HCT116 (cell line): ENCODE measurements at regions not wholly inside any gene's neighbourhood (a gene's known extent, or its start where the extent isn't known, plus 50 kb on each side); places are given as distances from the start of the nearest gene placed in this dataset.

Source experiments
- ATAC-seq: fragments of 200-7000 bp; cut with Tn5 transposase; 2 replicates; pipeline ENCODE4 v1.9.1; 2020; ENCODE audit warnings: mild to moderate bottlenecking, moderate library complexity
- BruUV-seq: library from RNA; stranded (reverse); fragments of 400-500 nt; replicated peaks from 2 replicates; lab custom pipeline; 2021; lab: Mats Ljungman, UMichigan
- CTCF ChIA-PET: fragments of 300-600 bp; sonication (Branson Sonifier 250); formaldehyde crosslinking; loops from one replicate; lab custom pipeline; 2021; ENCODE audit warnings: antibody characterized with exemption; lab: Charles Lee
- POLR2A ChIA-PET: fragments of 300-600, 350-600 bp; sonication (Branson Sonifier 250); formaldehyde crosslinking; loops from one replicate; lab custom pipeline; 2021; ENCODE audit warnings: antibody characterized with exemption; lab: Charles Lee
- RAD21 ChIA-PET, 2 experiments: fragments of 300-600 bp; sonication (Branson Sonifier 250); formaldehyde crosslinking; loops; one replicate each; lab custom pipeline; 2023; ENCODE audit warnings: low total read pairs in 2 of 2; ENCODE audit not compliant: uncharacterized antibody in 2 of 2, unreplicated experiment in 2 of 2, low non-redundant PET in 1 of 2; lab: Charles Lee
- DNase-seq: peaks from one replicate; pipeline ENCODE4 v3.0.0-alpha.2; 2010; ENCODE audit warnings: low read depth, low spot score
- H2AFZ ChIP-seq: fragments of 200-600 bp; shearing (Covaris generic), sonication (generic); 2 replicates; pipeline ENCODE4 v1.6.1; 2017; ENCODE audit warnings: low read depth, mixed run types, mixed read lengths, antibody characterized with exemption, low read length; ENCODE audit not compliant: poor library complexity, severe bottlenecking
- H3K27ac ChIP-seq: 2 replicates; pipeline ENCODE4 v1.5.1; 2012; ENCODE audit warnings: low read depth, low read length
- H3K27me3 ChIP-seq: fragments of 200-600 bp; sonication (generic); 2 replicates; pipeline ENCODE4 v1.6.1; 2016; ENCODE audit warnings: mixed run types, low read length, mixed read lengths; ENCODE audit not compliant: insufficient read depth
- H3K36me3 ChIP-seq, 2 experiments: fragments of 200-500 bp in 1 of 2; fragments of 200-600 bp in 1 of 2; sonication (Bioruptor generic) in 1 of 2; sonication (generic) in 1 of 2; 2 replicates each; pipeline versions ENCODE4 v1.5.1 to v1.6.1; 2014 to 2016; ENCODE audit warnings: low read length in 2 of 2, inconsistent platforms in 1 of 2, mixed read lengths in 1 of 2, mixed run types in 1 of 2; ENCODE audit not compliant: insufficient read depth in 2 of 2, control insufficient read depth in 1 of 2
- H3K4me1 ChIP-seq, 2 experiments: fragments of 200-600 bp in 1 of 2; sonication (generic) in 1 of 2; 2 replicates each; pipeline versions ENCODE4 v1.5.1 to v1.6.1; 2012 to 2017; ENCODE audit warnings: low read length in 2 of 2, inconsistent platforms in 1 of 2, mild to moderate bottlenecking in 1 of 2, mixed read lengths in 1 of 2, mixed run types in 1 of 2, moderate library complexity in 1 of 2; ENCODE audit not compliant: insufficient read depth in 2 of 2, control insufficient read depth in 1 of 2
- H3K4me2 ChIP-seq: fragments of 200-600 bp; sonication (generic); 2 replicates; pipeline ENCODE4 v1.6.1; 2017; ENCODE audit warnings: mixed run types, low read length, mixed read lengths
- H3K4me3 ChIP-seq, 2 experiments: fragments of 200-600 bp in 1 of 2; sonication (generic) in 1 of 2; replicated peaks in 1 of 2; 2 replicates each; pipeline ENCODE4 v1.5.1; 2011 to 2016; ENCODE audit warnings: low read length in 2 of 2, control low read depth in 1 of 2, low read depth in 1 of 2, mild to moderate bottlenecking in 1 of 2, mixed read lengths in 1 of 2, mixed run types in 1 of 2
- H3K79me2 ChIP-seq: fragments of 200-600 bp; sonication (generic); 2 replicates; pipeline ENCODE4 v1.6.1; 2017; ENCODE audit warnings: mild to moderate bottlenecking, mixed run types, low read length, moderate library complexity, mixed read lengths; ENCODE audit not compliant: insufficient read depth
- H3K9ac ChIP-seq: fragments of 200-600 bp; sonication (generic); 2 replicates; pipeline ENCODE4 v1.6.1; 2016; ENCODE audit warnings: low read length, mixed read lengths
- H3K9me2 ChIP-seq: fragments of 200-600 bp; sonication (generic), shearing (Covaris generic); 2 replicates; pipeline ENCODE4 v1.6.1; 2017; ENCODE audit warnings: mixed run types, mild to moderate bottlenecking, moderate library complexity; ENCODE audit not compliant: insufficient read depth
- H3K9me3 ChIP-seq, 2 experiments: fragments of 200-500 bp in 1 of 2; fragments of 200-600 bp in 1 of 2; sonication (Bioruptor generic) in 1 of 2; sonication (generic) in 1 of 2; 2 replicates each; pipeline ENCODE4 v1.6.1; 2014 to 2017; ENCODE audit warnings: low read length in 2 of 2, mixed read lengths in 2 of 2, inconsistent platforms in 1 of 2, low read depth in 1 of 2, mild to moderate bottlenecking in 1 of 2, mixed run types in 1 of 2, moderate library complexity in 1 of 2; ENCODE audit not compliant: control insufficient read depth in 1 of 2, insufficient read depth in 1 of 2
- H4K20me1 ChIP-seq: fragments of 200-600 bp; sonication (generic), shearing (Covaris generic); 2 replicates; pipeline ENCODE4 v1.6.1; 2017; ENCODE audit warnings: mixed run types, mild to moderate bottlenecking, moderate library complexity; ENCODE audit not compliant: insufficient read depth
- CBX3 ChIP-seq: IDR thresholded peaks from 2 replicates; pipeline ENCODE4 v1.6.1; 2012; ENCODE audit warnings: low read depth
- ELF1 ChIP-seq: IDR thresholded peaks from 2 replicates; pipeline ENCODE4 v1.6.1; 2012; ENCODE audit warnings: low read depth, borderline replicate concordance
- EZH2 ChIP-seq: fragments of 200-600 bp; sonication (generic); IDR thresholded peaks from 2 replicates; pipeline ENCODE4 v1.6.1; 2017; ENCODE audit warnings: antibody characterized with exemption, mixed run types
- FOSL1 ChIP-seq: IDR thresholded peaks from 2 replicates; pipeline ENCODE4 v1.6.1; 2012; ENCODE audit warnings: low read depth
- JUND ChIP-seq: IDR thresholded peaks from 2 replicates; pipeline ENCODE4 v1.6.1; 2012
- POLR2A ChIP-seq: IDR thresholded peaks from 2 replicates; pipeline ENCODE4 v1.7.0; 2011; ENCODE audit warnings: borderline replicate concordance; ENCODE audit not compliant: insufficient read depth, insufficient read length; ENCODE audit errors: extremely low read depth
- RAD21 ChIP-seq: IDR thresholded peaks from 2 replicates; pipeline ENCODE4 v1.6.1; 2012; ENCODE audit warnings: low read depth, mild to moderate bottlenecking
- SRF ChIP-seq: IDR thresholded peaks from 2 replicates; pipeline ENCODE4 v1.6.1; 2012; ENCODE audit warnings: low read depth
- intact Hi-C: fragments of 100-400 bp; cut with micrococcal nuclease; formaldehyde crosslinking; loops from 2 replicates; pipeline ENCODE4 v1.10.0; 2022
- TF ChIP-seq, protein P1 (sequence below): IDR thresholded peaks from 2 replicates; pipeline ENCODE4 v1.6.1; 2012
- TF ChIP-seq, protein P2 (sequence below): IDR thresholded peaks from 2 replicates; pipeline ENCODE4 v1.6.1; 2012
- TF ChIP-seq, protein P3 (sequence below): IDR thresholded peaks from 2 replicates; pipeline ENCODE4 v1.6.1; 2012; ENCODE audit warnings: low read depth

DNA sequence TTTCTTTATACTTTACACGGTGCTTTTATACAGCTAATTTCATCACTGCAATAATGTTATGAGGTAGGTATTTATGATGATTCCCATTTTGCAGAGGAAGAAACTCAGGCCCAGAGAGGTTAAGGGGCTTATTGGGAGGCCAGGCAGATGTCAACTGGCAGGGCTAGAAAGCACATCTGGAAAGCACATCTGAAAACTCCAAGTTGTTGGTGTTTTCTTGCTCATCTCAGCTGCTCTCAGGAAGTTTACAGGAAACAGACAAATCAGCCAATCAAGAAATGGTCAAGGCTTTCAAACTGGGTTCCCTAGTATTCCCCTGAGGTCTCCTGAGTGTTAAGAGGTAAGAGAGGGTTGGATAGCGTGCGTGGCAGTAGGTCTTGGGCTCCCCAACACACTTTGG is 124.1 kb upstream of the MED13L start:
- no peaks in the 10 kb centered on the region for H3K9me3 ChIP-seq
- H3K4me2 ChIP-seq = no peak overlapping the region
- no peaks in the 10 kb centered on the region for H3K79me2 ChIP-seq
- H2AFZ ChIP-seq = no peak overlapping the region
- DNase-seq = no peak
- POLR2A ChIA-PET = no interaction called here
- no peak overlapping the region for H3K27ac ChIP-seq
- RAD21 ChIA-PET = no interaction called here
- CTCF ChIA-PET = no interaction called here
- TF ChIP-seq, protein P1, sequence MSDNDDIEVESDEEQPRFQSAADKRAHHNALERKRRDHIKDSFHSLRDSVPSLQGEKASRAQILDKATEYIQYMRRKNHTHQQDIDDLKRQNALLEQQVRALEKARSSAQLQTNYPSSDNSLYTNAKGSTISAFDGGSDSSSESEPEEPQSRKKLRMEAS = no peak
- TF ChIP-seq, protein P2, sequence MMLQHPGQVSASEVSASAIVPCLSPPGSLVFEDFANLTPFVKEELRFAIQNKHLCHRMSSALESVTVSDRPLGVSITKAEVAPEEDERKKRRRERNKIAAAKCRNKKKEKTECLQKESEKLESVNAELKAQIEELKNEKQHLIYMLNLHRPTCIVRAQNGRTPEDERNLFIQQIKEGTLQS = no peak
- TF ChIP-seq JUND (no peak), FOSL1 (no peak), EZH2 (no peak), SRF (no peak), POLR2A (no peak), RAD21 (no peak), CBX3 (no peak), ELF1 (no peak)
- TF ChIP-seq, protein P3, sequence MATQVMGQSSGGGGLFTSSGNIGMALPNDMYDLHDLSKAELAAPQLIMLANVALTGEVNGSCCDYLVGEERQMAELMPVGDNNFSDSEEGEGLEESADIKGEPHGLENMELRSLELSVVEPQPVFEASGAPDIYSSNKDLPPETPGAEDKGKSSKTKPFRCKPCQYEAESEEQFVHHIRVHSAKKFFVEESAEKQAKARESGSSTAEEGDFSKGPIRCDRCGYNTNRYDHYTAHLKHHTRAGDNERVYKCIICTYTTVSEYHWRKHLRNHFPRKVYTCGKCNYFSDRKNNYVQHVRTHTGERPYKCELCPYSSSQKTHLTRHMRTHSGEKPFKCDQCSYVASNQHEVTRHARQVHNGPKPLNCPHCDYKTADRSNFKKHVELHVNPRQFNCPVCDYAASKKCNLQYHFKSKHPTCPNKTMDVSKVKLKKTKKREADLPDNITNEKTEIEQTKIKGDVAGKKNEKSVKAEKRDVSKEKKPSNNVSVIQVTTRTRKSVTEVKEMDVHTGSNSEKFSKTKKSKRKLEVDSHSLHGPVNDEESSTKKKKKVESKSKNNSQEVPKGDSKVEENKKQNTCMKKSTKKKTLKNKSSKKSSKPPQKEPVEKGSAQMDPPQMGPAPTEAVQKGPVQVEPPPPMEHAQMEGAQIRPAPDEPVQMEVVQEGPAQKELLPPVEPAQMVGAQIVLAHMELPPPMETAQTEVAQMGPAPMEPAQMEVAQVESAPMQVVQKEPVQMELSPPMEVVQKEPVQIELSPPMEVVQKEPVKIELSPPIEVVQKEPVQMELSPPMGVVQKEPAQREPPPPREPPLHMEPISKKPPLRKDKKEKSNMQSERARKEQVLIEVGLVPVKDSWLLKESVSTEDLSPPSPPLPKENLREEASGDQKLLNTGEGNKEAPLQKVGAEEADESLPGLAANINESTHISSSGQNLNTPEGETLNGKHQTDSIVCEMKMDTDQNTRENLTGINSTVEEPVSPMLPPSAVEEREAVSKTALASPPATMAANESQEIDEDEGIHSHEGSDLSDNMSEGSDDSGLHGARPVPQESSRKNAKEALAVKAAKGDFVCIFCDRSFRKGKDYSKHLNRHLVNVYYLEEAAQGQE = no peak
- TF ChIP-seq, all 23 proteins: peak for 0
- no peaks in the 10 kb centered on the region for H3K36me3 ChIP-seq
- BruUV-seq = no TSS peak
- no peak overlapping the region for H3K4me3 ChIP-seq
- H3K9ac ChIP-seq = no peak overlapping the region
- no peaks in the 10 kb centered on the region for H4K20me1 ChIP-seq
- intact Hi-C loops = no loop called here
- peaks cover 8 to 32% of the 10 kb centered on the region in 2 experiments for H3K4me1 ChIP-seq
- ATAC-seq = no peak
- H3K27me3 ChIP-seq = no peaks in the 10 kb centered on the region
- H3K9me2 ChIP-seq = no peaks in the 10 kb centered on the region
